ENCODE measurements at regions not wholly inside any gene's neighbourhood (a gene's known extent, or its start where the extent isn't known, plus 50 kb on each side); places are given as distances from the start of the nearest gene placed in this dataset.

DNA sequence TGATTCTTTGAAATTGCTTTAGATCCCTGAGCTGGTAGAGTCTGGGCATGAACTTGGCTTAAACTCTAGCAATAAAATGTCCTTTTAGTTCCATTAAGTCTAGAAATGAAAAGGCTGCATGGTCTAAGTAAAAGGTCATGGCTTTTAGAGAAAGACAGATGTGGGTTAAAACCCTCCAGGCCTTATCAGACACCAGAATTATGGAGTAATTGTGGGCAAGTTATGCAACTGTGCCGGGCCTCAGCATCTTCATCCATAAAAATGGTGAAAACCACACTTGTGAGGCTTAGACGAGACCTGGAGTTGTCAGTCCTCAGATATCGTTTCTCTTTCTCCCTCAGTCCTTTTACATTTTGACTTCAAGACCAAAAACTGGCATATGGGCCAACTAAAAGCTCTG lies 597.9 kb upstream of the KIRREL3 start:
- no peak for DNase-seq

DNA sequence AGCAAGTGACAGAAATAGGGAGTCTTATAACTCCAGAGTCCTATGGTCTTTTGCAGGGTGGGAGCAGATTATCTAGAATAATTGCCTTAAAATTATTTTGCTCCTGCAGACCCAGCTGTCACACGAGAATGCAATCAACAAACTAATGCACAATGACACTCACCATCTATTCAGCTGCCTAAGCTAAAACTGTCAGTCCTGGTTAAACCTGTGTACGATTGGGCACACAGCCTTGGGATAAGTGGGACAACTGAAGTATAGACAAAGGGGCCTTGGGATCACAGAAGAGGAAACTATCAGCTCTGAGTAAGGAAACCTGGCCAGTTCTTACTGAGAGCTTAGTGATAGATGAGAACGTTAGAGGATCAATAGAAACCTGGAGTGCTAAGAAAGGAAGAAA lies 595.9 kb upstream of the KIRREL3 start:
- no peak for DNase-seq

DNA sequence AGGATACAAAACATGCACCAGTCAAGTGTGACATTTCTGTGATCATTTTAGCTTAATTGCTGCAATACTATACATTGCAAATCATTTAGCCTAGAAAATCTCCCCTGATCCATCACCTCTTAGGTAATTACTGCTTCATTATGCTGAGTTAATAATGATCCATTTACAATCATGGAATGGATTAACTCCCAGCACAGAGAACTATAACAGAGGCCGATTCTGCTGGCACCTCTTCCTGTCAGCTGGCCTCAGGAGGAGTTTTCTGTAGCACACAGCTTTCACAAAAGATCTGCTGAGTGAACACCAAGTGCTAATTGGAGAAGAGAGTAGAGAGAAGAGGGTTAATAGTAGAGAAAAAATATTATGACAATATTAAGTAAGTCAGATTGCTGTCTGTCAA lies 591.8 kb upstream of the KIRREL3 start:
- no peak for DNase-seq

DNA sequence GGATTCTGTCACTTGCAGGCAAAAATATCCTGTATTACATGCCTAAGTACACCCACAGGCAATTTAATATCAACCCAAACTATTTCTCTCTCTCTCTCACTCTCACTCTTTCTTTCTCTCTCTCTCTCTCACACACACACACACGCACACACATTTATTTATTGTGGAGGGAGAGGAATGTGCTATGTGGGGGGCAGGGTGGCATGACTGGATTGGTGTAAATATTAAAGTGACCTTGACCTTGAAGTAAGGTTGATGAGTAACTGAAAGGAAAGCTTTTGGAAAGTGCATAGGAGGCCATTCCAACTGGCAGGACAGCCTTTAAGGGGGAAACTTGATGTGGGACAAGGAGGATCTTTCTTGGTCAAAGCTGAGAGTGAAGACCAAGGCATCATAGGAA lies 589.7 kb upstream of the KIRREL3 start:
- no peak for DNase-seq

DNA sequence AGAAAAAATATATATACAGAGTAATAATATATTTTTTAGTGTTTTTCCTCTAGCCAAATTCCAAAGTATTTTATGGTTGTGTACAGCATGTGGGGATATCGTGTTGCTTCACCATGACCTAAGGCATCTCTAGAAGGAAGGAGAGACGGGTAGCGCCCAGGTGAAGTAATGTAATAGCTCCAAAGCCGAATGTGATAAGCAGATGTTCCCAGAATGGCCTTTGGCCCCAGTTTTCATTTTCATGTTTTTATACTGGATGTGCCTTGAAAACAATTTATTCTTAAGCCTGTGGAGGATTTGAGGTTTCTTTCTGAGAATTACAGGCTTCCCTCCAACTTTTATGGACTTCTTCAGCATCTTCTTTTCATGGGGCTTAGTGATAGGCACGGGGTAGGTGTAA lies 587.9 kb upstream of the KIRREL3 start:
- DNase-seq, result no peak

DNA sequence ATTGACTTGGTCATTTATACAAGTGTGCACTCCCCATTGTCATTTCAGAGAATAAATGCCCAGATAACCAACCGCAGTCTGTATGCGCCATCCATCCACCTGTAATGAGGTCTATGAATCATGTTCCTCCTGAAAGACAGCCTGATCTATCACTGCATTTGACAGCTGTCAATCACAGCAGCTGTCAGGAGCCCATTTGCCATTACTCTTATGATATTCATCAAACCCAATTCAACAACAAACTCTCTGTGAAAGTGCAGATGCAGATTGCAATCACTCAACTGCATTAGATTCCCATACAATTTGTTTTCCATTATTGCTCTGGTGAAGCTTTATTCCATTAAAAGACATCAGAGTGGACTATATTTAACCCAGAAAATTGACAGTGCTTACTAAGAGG lies 586.9 kb upstream of the KIRREL3 start:
- no peak for DNase-seq

DNA sequence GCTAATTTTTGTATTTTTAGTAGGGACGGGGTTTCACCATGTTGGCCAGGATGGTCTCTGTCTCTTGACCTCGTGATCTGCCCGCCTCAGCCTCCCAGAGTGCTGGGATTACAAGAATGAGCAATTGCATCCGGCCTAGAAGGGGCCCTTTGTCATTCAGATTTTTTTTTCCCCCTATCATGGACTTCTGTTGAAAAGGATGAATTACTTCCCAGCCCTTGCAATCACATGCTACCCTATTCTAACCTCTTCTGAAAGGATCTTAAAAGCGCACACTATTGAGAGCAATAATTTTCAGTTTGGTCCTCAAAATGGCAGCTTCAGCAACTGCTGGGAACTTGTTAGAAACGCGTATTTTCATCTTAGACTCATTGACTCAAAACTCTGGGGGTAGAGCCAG lies 575.6 kb upstream of the KIRREL3 start:
- DNase-seq, result no peak

DNA sequence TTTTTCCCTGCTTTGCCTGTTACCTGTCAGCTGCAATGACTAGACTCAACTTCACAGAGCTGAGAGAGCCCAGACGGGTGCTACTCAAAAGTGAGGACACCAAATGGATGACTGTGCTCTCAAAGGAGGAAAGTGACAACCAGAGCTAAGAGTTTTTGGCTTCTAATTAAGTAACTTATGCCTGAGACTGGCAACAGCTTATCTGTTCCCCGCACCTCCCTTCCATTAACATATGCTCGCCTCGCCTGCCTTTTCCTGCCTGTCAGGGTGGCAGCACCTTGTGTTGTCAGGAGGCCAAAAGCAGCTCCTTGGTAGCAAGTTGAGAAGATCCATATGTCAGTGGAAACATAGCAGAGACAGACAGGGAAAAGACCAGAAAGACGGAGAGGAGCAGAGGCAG lies 573.9 kb upstream of the KIRREL3 start:
- DNase-seq, result no peak

DNA sequence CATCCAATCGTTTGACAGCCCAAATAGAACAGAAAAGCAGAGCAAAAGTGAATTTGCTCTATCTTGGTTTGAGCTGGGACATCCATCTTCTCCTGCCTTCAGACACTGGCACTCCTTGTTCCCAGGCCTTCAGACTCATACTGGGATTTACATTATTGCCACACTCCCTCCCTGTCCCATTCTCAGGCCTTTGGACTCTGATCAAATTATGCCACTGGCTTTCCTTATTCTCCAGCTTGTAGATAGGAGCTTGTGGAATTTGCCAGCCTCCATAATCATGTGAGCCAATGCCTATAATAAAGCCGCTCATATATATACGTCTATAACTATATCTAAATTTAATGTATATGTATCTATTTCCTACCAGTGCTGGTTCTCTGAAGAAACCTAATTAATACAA lies 568.3 kb upstream of the KIRREL3 start:
- DNase-seq, result no peak

DNA sequence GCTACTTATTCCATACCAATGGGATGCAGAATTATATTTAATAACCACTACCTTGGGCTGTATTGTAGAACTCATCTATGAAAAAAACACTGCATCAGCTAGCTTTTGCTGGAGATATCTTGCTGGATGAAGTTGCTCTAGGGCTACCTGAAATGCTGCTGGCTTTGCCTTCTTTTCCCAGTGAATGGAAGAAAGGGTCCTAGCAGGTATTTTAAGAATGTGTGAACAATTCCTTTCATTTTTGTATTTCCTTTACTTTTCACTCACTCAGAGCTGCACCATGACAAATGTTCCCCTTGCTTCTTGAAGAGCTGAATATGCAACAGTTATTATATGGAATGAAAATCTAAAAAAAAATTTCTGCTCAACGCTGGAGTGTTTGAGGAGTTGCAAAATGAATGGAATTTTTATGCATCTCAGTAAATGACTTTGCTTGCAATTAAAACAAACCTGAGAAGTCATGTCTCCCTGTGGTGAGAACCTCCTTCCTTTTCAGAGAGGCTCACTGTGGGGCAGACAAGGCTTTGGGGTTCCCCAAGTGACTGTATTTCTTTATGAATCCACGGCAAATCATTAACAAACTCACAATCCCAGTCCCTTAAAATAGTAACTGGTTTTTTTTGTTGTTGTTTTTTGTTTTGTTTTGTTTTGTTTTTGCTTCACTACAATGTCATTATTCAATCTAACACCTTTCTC lies 566.8 kb upstream of the KIRREL3 start:
- no peak for DNase-seq

DNA sequence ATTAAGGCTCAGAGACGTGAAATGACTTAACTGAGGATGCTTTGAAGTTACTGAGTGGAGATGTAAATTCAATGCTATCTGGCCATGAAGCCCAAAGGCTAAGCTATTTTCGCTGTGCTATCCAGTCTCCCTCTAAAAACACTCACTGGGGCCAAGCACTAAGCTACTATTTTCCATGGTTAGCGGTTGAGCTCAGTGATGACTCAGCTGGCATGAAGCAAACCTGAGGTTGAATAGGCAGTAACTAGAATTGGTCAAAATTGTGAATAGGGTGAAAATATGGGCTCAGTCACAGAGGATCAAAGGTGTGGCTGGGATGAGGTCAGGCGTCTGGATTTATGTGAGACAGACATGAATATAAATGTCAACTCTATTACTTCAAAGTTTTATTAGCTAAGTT lies 564.2 kb upstream of the KIRREL3 start:
- DNase-seq, result no peak

DNA sequence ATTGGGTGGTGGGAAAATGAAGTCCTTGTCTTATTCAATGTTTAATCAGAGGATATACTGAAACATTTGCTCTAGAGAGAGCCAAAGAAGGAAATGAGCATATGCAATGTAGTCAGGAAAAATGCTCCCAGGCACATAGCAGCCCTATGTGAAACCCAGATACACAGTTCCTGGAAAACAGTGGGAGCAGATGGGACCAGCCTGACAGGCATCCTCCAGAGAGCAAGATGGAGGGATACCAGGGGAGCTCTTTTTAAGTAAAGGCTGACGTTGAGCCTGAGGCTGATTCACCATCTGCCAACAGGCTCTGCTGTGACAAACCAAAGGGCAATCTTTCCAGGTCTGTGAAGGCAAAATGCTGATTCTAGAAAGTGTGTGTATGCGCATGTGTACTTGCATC lies 559.4 kb upstream of the KIRREL3 start:
- DNase-seq, result no peak

DNA sequence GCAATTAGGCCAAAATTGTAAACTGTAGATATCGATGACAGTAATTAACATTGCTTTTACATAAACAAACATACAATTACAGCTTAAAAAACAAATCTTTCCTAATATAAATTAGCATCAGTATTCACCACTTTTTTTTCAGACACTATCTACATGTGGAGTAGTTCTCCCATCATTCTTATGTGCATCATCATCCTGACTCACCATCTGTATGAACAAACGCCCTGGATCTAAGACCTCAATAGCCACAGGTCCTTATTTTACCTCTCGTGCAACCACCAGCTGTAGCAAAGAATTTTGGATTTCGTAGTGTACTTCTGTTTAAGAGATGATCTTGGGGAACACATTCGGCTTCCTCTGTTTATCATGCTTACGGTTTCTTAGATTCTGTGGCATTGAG lies 551.9 kb upstream of the KIRREL3 start:
- no peak for DNase-seq

DNA sequence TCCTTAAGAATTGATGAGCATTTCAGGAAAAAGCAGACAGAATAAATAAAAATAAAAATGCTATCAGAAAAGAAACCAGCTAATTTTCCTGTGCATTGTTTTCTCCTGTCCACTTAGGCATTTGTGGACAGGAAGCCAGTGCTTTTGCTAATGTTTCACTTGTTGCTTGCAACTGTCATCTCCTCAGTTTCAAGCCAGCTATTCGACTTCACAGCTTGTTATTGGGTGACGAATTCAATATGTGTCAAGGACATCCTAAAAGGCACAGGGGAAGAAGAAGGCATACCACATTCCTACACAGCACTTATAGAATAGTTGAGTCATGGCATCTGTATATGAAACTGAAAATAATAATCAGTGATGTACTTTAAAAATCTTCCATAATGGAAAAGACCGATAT lies 530.6 kb upstream of the KIRREL3 start:
- DNase-seq, result no peak

DNA sequence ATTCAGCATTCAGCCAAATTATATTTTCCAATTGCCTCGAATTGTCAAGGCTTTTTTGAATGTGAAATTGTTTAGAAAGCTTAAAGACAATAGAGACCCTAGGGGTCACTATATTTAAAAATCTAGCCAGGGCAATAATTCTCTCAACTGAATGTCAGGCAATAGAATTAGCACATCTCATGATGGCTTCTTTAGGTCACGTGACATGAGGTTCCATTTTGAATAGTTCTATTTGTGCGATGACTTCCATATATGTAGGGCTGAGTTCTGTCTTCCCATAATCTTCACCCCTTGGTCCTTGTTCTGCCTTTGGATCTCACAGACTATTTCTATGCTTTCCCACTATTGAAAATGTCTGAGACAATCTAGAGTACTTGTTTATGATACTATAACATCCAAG lies 527.7 kb upstream of the KIRREL3 start:
- DNase-seq, result no peak

DNA sequence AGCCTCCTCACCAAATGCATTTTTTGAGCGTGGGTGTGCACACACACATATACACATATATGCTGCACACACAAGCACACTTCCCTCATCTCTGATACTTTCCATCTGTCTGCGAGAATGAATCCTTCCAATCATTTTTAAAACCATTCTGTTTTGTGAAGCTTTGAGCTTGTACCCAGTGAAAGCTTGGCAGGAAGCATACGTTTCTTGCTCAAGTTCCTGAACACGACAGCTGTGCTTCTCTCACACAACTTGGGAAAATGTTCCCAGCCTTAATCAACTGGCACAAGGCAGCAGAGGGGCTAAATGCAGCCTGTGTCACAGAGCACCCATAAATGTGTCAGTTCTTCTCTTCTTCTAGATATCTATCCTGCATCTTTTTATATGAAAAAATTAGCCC lies 524.0 kb upstream of the KIRREL3 start:
- no peak for DNase-seq

DNA sequence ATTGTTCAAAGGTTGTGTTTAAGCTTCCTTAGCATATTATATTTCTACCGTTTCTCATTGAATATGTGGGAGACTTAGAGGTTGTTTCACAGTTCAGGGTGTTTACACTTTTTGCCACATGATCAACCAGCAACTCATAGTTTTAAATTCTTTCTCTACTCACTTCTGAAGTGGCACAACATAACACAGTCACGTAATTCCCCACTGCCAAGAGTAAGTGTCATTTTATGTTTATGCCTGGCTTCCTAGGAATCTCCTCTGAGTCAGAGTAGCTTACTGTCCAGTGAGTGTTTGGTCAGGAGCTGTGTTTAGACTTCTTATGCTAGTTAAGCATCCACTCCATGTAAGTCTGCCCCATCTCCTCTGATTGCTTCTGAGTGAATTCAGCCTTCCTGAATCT lies 520.8 kb upstream of the KIRREL3 start:
- DNase-seq, result no peak

DNA sequence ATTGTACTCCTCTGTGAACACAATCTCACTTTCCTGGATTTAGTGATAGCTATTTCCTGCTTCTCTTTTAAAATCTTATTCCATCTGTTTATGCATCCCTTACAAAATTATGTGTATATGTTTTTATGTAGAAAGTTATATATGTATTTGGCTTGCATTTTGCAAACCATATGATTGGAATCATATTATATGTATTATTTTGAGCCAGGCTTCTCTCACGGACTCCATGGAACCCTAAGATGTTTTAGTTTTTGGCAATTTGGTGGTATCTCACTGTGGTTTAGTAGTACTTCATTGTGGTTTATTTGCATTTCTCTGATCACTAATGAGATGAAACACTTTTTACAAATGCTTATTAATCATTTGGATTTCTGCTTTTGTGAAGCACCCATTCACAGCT lies 507.3 kb upstream of the KIRREL3 start:
- DNase-seq, result no peak

DNA sequence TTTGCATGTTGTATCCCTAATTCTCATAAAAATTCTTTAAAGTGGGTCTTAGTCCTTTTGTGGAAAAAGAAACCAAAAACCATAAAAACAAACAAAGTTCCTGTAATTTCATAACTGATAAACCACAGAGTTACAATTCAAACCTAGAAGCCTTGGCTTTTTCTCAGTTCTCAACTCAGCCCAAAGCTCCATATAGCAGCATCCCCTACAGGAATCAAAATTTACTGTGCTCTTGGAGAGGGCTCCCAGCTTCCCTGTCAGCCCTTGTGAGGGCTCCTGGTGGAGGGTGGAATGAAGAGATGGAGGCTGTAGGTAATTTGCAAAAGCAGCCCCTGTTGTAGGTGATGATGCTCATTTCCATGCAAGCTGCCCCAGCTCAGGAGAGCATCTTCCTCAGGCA lies 506.1 kb upstream of the KIRREL3 start:
- no peak for DNase-seq

DNA sequence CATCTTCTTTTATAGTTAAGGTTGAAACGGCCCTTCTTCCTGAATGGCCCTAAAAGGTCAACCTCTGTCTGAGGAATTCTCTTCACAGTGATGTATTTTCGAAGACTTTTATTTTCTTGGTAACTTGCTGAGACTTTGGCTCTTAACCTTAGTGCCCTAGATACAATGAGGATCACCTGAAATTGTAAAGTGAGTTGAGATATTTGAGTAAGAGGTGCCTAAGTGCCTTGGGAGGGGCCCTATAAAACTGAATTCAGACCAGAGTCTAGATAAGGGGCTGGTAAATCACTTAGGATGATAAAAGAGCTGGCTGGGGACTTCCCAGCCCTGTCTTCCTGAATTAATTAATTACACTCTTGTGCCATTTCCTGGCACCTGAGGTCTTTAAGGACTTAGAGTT lies 505.6 kb upstream of the KIRREL3 start:
- DNase-seq, result no peak

DNA sequence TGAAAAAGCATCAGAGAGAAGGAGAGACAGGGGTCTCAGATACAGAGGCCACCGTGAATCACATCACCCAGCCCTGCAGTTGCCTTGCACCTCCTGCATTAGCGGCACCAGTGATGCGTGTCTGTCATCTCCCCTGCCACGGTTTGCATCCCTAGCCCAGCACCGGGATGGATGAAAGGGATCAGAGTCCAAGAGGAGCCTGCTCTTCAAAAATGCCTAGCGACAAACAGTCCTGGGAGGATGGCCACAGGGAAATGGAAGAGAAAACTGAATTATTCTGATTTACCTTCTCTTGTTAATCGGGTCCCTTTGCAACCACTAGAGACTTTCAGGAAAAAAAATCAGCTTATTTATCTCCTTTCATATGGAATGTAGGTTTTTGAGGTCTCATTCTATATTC lies 495.6 kb upstream of the KIRREL3 start:
- no peak for DNase-seq

DNA sequence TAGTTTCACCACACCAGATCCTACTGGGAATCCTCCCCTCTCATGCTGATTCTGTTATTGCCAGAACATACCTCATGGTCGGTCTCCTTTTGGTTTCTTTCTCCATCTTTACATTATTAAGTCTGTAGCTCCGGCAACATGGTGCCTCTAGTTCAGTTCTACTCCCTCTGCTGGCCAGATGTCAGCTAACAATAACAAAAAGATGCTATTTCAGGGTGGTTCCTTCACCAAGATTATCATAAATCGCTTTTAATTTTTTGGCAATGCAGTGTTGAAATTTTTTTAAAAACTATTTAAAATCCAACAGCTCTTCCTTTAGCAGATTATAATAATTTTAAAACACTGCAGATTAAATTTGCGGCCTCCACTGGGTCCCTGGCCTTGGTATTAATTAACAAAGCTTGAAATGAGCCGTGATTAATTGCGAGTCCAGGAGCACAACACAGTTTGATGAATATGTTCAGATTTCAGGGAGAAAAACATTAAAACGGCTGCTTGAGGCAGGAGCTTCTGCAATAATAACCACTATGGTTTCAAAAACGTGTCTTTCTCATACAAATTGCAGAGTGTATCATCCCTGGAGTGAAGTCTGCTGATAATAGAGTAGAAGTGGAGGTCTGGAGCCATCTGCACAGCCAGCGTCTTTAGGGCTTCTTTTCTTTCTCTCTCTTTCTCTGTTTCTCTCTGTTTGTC lies 492.9 kb upstream of the KIRREL3 start:
- DNase-seq, result no peak

DNA sequence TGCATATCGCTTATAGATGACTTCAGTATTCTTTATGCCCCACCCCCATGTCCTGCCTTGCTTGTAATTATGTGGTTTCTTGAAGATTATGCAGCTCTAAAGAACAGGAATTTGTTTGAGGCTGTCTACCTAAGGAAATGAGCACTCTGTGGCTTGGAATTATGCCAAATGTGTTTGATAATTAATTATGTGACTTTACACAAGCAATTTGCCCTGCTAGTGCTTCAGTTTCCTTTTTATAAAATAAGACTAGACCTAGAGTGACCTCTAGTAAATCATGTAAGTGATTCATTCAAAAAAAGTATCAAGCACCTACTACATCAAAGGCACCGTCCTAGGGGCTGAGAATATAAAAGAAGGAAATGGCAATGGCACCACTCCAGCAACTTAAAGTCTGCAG lies 491.5 kb upstream of the KIRREL3 start:
- no peak for DNase-seq

DNA sequence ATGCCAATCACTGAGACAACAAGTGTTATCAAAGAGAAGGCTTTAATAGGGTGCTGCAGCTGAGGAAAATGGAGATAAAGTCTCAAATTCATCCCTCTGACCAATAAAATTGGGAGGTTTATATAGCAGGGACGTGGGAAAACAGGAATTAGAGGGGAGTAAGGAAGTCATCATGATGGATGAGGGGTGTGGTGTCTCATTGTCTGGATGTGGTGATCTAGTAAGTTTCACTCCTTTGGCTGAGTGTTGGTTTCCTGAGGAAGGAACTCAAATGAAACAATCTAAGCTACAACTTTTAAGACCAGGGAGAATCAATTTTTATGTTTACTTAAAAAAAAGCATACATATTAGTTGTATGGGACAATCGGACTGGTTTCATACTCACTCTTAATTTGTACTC lies 491.0 kb upstream of the KIRREL3 start:
- DNase-seq, result no peak
